Osteocyte (in vitro differentiated cells): ENCODE measurements at regions not wholly inside any gene's neighbourhood (a gene's known extent, or its start where the extent isn't known, plus 50 kb on each side); places are given as distances from the start of the nearest gene placed in this dataset.

Experiments used
- DNase-seq: peaks from one replicate; pipeline ENCODE4 v3.0.0; 2021; ENCODE audit warnings: mixed read lengths; ENCODE audit not compliant: unreplicated experiment; ENCODE audit errors: extremely low spot score
- H3K27ac Mint-ChIP-seq: one replicate; pipeline ENCODE4 v1.8.0; 2021; ENCODE audit warnings: mild to moderate bottlenecking, mixed read lengths; ENCODE audit not compliant: unreplicated experiment
- H3K27me3 Mint-ChIP-seq: one replicate; pipeline ENCODE4 v1.8.0; 2021; ENCODE audit warnings: mixed read lengths; ENCODE audit not compliant: unreplicated experiment
- H3K36me3 Mint-ChIP-seq: one replicate; pipeline ENCODE4 v1.8.0; 2021; ENCODE audit warnings: mixed read lengths; ENCODE audit not compliant: unreplicated experiment
- H3K4me1 Mint-ChIP-seq: one replicate; pipeline ENCODE4 v1.8.0; 2021; ENCODE audit warnings: mixed read lengths; ENCODE audit not compliant: unreplicated experiment
- H3K4me3 Mint-ChIP-seq: one replicate; pipeline ENCODE4 v1.8.0; 2021; ENCODE audit warnings: mild to moderate bottlenecking, moderate library complexity, mixed read lengths; ENCODE audit not compliant: unreplicated experiment
- H3K9me3 Mint-ChIP-seq: one replicate; pipeline ENCODE4 v1.8.0; 2021; ENCODE audit warnings: mixed read lengths; ENCODE audit not compliant: unreplicated experiment
- CTCF ChIP-seq: fragments of 200-600 bp; sonication (generic); IDR thresholded peaks from 2 replicates; pipeline ENCODE4 v1.5.0; 2021; ENCODE audit warnings: antibody characterized with exemption, mild to moderate bottlenecking, moderate library complexity

- Mint-ChIP-seq H3K9me3 (no peaks in the 10 kb centered on the region), H3K4me3 (no peak overlapping the region), H3K27me3 (peaks cover 5% of the 10 kb centered on the region), H3K27ac (no peak overlapping the region), H3K4me1 (peaks cover 15% of the 10 kb centered on the region), H3K36me3 (no peaks in the 10 kb centered on the region)
- no peak for DNase-seq
- TF ChIP-seq CTCF, result no peak
Measured at GRCh38 chr5:35476036-35476435, 141.6 kb upstream of the SPEF2 start.

GRCh38 chr5:35473589-35473988 lies 144.1 kb upstream of the SPEF2 start:
- no peak for TF ChIP-seq CTCF
- Mint-ChIP-seq H3K27ac (no peak overlapping the region), H3K4me3 (no peak overlapping the region), H3K9me3 (no peaks in the 10 kb centered on the region), H3K27me3 (peaks cover 5% of the 10 kb centered on the region), H3K4me1 (peaks cover 3% of the 10 kb centered on the region), H3K36me3 (no peaks in the 10 kb centered on the region)
- no peak for DNase-seq

DNA sequence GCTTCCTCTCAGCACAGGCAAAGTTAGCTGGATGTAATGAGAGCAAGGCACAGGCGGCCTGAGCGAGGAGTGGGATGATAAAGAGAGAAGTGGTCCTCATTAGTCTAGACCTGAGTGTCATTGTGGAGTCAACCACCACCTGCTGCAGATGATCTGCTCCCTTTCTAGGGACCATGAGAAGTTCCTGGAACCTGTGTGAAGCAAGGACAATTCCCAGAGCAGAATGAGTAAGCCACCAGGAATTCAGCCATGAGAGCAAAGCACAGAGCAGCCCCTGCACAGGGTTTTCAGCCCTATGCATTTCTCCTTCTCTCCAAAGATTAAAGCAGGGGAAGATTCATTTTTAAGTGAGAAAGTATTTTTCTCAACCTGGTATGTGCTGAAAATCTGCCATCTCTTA lies 146.8 kb upstream of the SPEF2 start:
- Mint-ChIP-seq H3K9me3 (no peaks in the 10 kb centered on the region), H3K27ac (no peak overlapping the region), H3K36me3 (no peaks in the 10 kb centered on the region), H3K27me3 (peaks cover 9% of the 10 kb centered on the region), H3K4me1 (no peaks in the 10 kb centered on the region), H3K4me3 (no peak overlapping the region)
- DNase-seq, result no peak
- no peak for TF ChIP-seq CTCF

DNA sequence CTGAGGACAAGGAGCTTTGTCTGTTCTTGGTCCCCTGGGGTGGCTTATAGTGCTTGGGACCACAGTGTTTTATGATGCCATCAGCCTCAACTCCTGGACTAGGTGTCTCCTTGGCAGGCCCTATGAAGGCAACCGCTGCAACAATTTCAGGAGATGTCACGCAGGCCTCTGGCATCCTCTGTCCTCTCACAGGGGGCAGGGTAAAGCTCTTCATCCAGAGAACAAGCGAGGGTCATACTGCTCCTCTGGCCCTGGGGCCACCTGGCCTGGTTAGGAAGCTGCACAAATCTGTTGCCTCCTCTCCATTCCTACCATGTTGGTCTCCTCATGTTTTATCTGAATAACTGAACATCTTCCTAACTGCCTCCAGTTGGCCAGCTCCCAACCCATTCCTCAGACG lies 148.9 kb upstream of the SPEF2 start:
- no peak overlapping the region for H3K4me3 Mint-ChIP-seq
- no peaks in the 10 kb centered on the region for H3K36me3 Mint-ChIP-seq
- H3K4me1 Mint-ChIP-seq, result no peaks in the 10 kb centered on the region
- DNase-seq, result no peak
- peaks cover 15% of the 10 kb centered on the region for H3K27me3 Mint-ChIP-seq
- H3K9me3 Mint-ChIP-seq, result no peaks in the 10 kb centered on the region
- no peak for TF ChIP-seq CTCF
- no peak overlapping the region for H3K27ac Mint-ChIP-seq

DNA sequence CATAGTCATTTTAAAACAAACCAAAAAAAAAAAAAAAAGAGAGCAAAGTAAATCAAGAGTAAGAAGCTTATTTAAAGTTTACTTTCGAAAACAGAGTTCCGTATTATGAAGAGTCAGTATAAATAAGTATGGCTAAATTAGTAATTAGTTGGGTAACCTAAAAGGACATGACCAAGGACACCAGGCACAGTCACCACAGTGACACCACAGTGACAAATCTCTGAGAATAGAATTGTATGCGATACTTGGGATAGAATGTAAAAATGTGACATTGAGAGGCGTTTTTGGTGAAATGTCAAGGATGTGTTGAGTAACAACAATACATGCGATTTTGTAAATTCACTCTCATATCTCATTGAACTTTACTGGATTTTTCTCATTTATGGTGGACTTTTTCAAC lies 150.9 kb upstream of the SPEF2 start:
- H3K27ac Mint-ChIP-seq, result no peak overlapping the region
- no peaks in the 10 kb centered on the region for H3K9me3 Mint-ChIP-seq
- H3K4me3 Mint-ChIP-seq, result no peak overlapping the region
- no peak for DNase-seq
- no peak for TF ChIP-seq CTCF
- no peaks in the 10 kb centered on the region for H3K36me3 Mint-ChIP-seq
- no peaks in the 10 kb centered on the region for H3K4me1 Mint-ChIP-seq
- peaks cover 19% of the 10 kb centered on the region for H3K27me3 Mint-ChIP-seq
